ENCODE measurements at regions not wholly inside any gene's neighbourhood (a gene's known extent, or its start where the extent isn't known, plus 50 kb on each side); places are given as distances from the start of the nearest gene placed in this dataset.

- TF ChIP-seq CTCF (conservative IDR thresholded peaks at IDR 0.05 in 1 of 2, IDR thresholded peaks at IDR 0.05 in 1 of 2; ENCODE audit: extremely low read depth in 1 of 2, insufficient read depth in 1 of 2, low read depth in 1 of 2, low read length in 2 of 2) = no peak
- TF ChIP-seq EZH2 (IDR thresholded peaks at IDR 0.05; ENCODE audit: borderline replicate concordance, low read length) = no peak
These were observed 198.4 kb downstream of the GLUD2 start for GRCh38 chrX:121245763-121246162.

Measured in mammary epithelial cell (primary cell).